ENCODE measurements at regions not wholly inside any gene's neighbourhood (a gene's known extent, or its start where the extent isn't known, plus 50 kb on each side); places are given as distances from the start of the nearest gene placed in this dataset.
"Not testable (repeated sequence)": the region's sequence is repeated elsewhere in the genome, so short reads cannot be mapped to it uniquely, and the experiment has no call there.

DNA sequence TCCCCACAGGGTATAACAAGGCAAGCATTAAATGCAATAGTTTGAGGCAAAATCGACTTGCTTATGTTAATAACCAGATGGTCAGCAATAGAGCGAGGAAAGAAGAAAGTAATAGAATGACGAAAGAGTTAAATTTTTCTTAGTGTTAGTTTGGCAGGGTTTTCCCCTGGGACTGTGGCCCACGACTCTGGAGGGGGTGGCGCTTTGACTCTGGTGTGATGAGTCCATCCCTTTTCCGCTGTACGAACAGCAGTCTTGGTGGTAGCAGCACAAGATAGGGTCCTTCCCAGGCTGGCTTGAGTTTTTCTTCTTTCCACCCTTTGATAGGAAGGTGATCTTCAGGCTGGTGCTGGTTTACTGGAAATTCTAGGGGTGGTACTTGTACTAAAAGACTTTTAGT, 69.2 kb upstream of the GMDS start:
- no peaks in the 10 kb centered on the region for H3K9me3 ChIP-seq (ENCODE audit: control insufficient read depth in 2 of 2, low read length in 2 of 2)
- no peaks in the 10 kb centered on the region for H3K4me1 ChIP-seq (ENCODE audit: control insufficient read depth, insufficient read depth, low read length)
- no peak overlapping the region for H3K4me3 ChIP-seq (ENCODE audit: low read length in 2 of 2)
- H3K9ac ChIP-seq (ENCODE audit: low read length in 2 of 2), result no peak overlapping the region
- no peak overlapping the region for H3K27ac ChIP-seq (ENCODE audit: low read length)
- H3K27me3 ChIP-seq (ENCODE audit: control insufficient read depth in 1 of 2, insufficient read depth in 2 of 2, low read length in 2 of 2), result no peaks in the 10 kb centered on the region
- no peaks in the 10 kb centered on the region for H3K36me3 ChIP-seq (ENCODE audit: control insufficient read depth in 2 of 2, insufficient read depth in 2 of 2, low read length in 2 of 2)

GRCh38 chr6:2310042-2310441, 64.6 kb upstream of the GMDS start:
- H3K27ac ChIP-seq (ENCODE audit: low read length), result no peak overlapping the region
- H3K4me3 ChIP-seq (ENCODE audit: low read length in 2 of 2), result no peak overlapping the region
- H3K4me1 ChIP-seq (ENCODE audit: control insufficient read depth, insufficient read depth, low read length), result no peaks in the 10 kb centered on the region
- no peak overlapping the region for H3K9ac ChIP-seq (ENCODE audit: low read length in 2 of 2)
- no peaks in the 10 kb centered on the region for H3K27me3 ChIP-seq (ENCODE audit: control insufficient read depth in 1 of 2, insufficient read depth in 2 of 2, low read length in 2 of 2)
- no peaks in the 10 kb centered on the region for H3K9me3 ChIP-seq (ENCODE audit: control insufficient read depth in 2 of 2, low read length in 2 of 2)
- H3K36me3 ChIP-seq (ENCODE audit: control insufficient read depth in 2 of 2, insufficient read depth in 2 of 2, low read length in 2 of 2), result no peaks in the 10 kb centered on the region

GRCh38 chr6:2309122-2309521, 63.7 kb upstream of the GMDS start:
- H3K4me1 ChIP-seq (ENCODE audit: control insufficient read depth, insufficient read depth, low read length), result no peaks in the 10 kb centered on the region
- H3K9ac ChIP-seq (ENCODE audit: low read length in 2 of 2), result no peak overlapping the region
- H3K36me3 ChIP-seq (ENCODE audit: control insufficient read depth in 2 of 2, insufficient read depth in 2 of 2, low read length in 2 of 2), result no peaks in the 10 kb centered on the region
- no peak overlapping the region for H3K4me3 ChIP-seq (ENCODE audit: low read length in 2 of 2)
- no peak overlapping the region for H3K27ac ChIP-seq (ENCODE audit: low read length)
- H3K9me3 ChIP-seq (ENCODE audit: control insufficient read depth in 2 of 2, low read length in 2 of 2), result no peaks in the 10 kb centered on the region
- no peaks in the 10 kb centered on the region for H3K27me3 ChIP-seq (ENCODE audit: control insufficient read depth in 1 of 2, insufficient read depth in 2 of 2, low read length in 2 of 2)

DNA sequence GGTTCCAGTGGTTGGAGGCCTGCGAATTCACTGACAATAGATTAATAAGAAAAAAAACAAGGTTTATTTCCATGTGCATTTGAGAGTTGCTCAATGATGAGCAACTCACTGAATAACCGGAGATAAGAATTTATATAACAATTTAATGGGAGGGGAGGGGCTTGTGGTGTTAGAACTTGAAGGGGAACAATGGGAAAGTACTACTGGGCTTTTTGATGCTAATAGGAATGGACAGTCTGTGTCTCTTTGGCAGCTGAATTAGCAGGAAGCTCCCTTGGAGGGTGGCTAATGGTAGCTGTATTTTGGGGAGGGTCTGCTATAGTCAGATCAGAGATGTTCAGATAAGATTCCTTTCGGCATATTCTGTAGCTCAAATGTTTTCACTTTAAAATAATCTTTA, 62.4 kb upstream of the GMDS start:
- H3K9ac ChIP-seq (ENCODE audit: low read length in 2 of 2), result no peak overlapping the region
- H3K9me3 ChIP-seq (ENCODE audit: control insufficient read depth in 2 of 2, low read length in 2 of 2), result no peaks in the 10 kb centered on the region
- no peak overlapping the region for H3K4me3 ChIP-seq (ENCODE audit: low read length in 2 of 2)
- H3K27ac ChIP-seq (ENCODE audit: low read length), result no peak overlapping the region
- H3K36me3 ChIP-seq (ENCODE audit: control insufficient read depth in 2 of 2, insufficient read depth in 2 of 2, low read length in 2 of 2), result no peaks in the 10 kb centered on the region
- H3K4me1 ChIP-seq (ENCODE audit: control insufficient read depth, insufficient read depth, low read length), result no peaks in the 10 kb centered on the region
- H3K27me3 ChIP-seq (ENCODE audit: control insufficient read depth in 1 of 2, insufficient read depth in 2 of 2, low read length in 2 of 2), result no peaks in the 10 kb centered on the region

GRCh38 chr6:2305951-2306350, 60.5 kb upstream of the GMDS start:
- H3K4me3 ChIP-seq (ENCODE audit: low read length in 2 of 2), result no peak overlapping the region
- H3K27ac ChIP-seq (ENCODE audit: low read length), result no peak overlapping the region
- H3K27me3 ChIP-seq (ENCODE audit: control insufficient read depth in 1 of 2, insufficient read depth in 2 of 2, low read length in 2 of 2), result no peaks in the 10 kb centered on the region
- H3K36me3 ChIP-seq (ENCODE audit: control insufficient read depth in 2 of 2, insufficient read depth in 2 of 2, low read length in 2 of 2), result no peaks in the 10 kb centered on the region
- no peaks in the 10 kb centered on the region for H3K4me1 ChIP-seq (ENCODE audit: control insufficient read depth, insufficient read depth, low read length)
- H3K9me3 ChIP-seq (ENCODE audit: control insufficient read depth in 2 of 2, low read length in 2 of 2), result no peaks in the 10 kb centered on the region
- no peak overlapping the region for H3K9ac ChIP-seq (ENCODE audit: low read length in 2 of 2)

DNA sequence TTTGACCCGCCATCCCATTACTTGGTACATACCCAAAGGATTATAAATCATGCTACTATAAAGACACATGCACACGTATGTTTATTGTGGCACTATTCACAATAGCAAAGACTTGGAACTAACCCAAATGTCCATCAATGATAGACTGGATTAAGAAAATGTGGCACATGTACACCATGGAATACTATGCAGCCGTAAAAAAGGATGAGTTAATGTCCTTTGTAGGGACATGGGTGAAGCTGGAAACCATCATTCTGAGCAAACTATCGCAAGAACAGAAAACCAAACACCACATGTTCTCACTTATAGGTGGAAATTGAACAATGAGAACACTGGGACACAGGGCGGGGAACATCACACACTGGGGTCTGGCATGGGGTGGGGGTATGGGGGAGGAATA, 57.1 kb upstream of the GMDS start:
- not testable (repeated sequence) for H3K27ac ChIP-seq (ENCODE audit: low read length); H3K36me3 ChIP-seq (ENCODE audit: control insufficient read depth in 2 of 2, insufficient read depth in 2 of 2, low read length in 2 of 2); H3K4me1 ChIP-seq (ENCODE audit: control insufficient read depth, insufficient read depth, low read length); H3K9ac ChIP-seq (ENCODE audit: low read length in 2 of 2); H3K4me3 ChIP-seq (ENCODE audit: low read length in 2 of 2); H3K27me3 ChIP-seq (ENCODE audit: control insufficient read depth in 1 of 2, insufficient read depth in 2 of 2, low read length in 2 of 2); H3K9me3 ChIP-seq (ENCODE audit: control insufficient read depth in 2 of 2, low read length in 2 of 2)

GRCh38 chr6:2296781-2297180, 51.4 kb upstream of the GMDS start:
- Histone ChIP-seq H3K27ac (ENCODE audit: low read length) (no peak overlapping the region), H3K9me3 (ENCODE audit: control insufficient read depth in 2 of 2, low read length in 2 of 2) (peaks cover 0 to 15% of the 10 kb centered on the region in 2 donors), H3K36me3 (ENCODE audit: control insufficient read depth in 2 of 2, insufficient read depth in 2 of 2, low read length in 2 of 2) (no peaks in the 10 kb centered on the region)

More at GRCh38 chr6:2296781-2297180, 51.4 kb upstream of the GMDS start:
- Histone ChIP-seq H3K4me3 (ENCODE audit: low read length in 2 of 2) (no peak overlapping the region), H3K27me3 (ENCODE audit: control insufficient read depth in 1 of 2, insufficient read depth in 2 of 2, low read length in 2 of 2) (no peaks in the 10 kb centered on the region), H3K9ac (ENCODE audit: low read length in 2 of 2) (no peak overlapping the region), H3K4me1 (ENCODE audit: control insufficient read depth, insufficient read depth, low read length) (no peaks in the 10 kb centered on the region)

All from stomach smooth muscle (tissue), 2 donors.